IMR-90 (cell line): ENCODE measurements at regions not wholly inside any gene's neighbourhood (a gene's known extent, or its start where the extent isn't known, plus 50 kb on each side); places are given as distances from the start of the nearest gene placed in this dataset.

Source experiments
- ATAC-seq: fragments of 200-7000 bp; cut with Tn5 transposase; 2 replicates; pipeline ENCODE4 v1.9.1; 2020; ENCODE audit warnings: low read depth, mild to moderate bottlenecking, moderate library complexity
- BruUV-seq: library from RNA; stranded (reverse); fragments of 400-500 nt; replicated peaks from 2 replicates; lab custom pipeline; 2021; lab: Mats Ljungman, UMichigan
- CTCF ChIA-PET: fragments of 300-600 bp; formaldehyde crosslinking; extraction: SDS; loops from one replicate; lab custom pipeline; 2021; ENCODE audit warnings: antibody characterized with exemption; lab: Yijun Ruan, JAX
- POLR2A ChIA-PET: fragments of 300-600 bp; sonication (Branson Sonifier 250); formaldehyde crosslinking; loops from one replicate; lab custom pipeline; 2022; ENCODE audit warnings: antibody characterized with exemption; ENCODE audit not compliant: unreplicated experiment; lab: Charles Lee
- DNase-seq: peaks from one replicate; pipeline ENCODE4 v3.0.0; 2013
- H2AFZ ChIP-seq: replicated peaks from 2 replicates; pipeline ENCODE3; 2013; ENCODE audit warnings: low read length, mild to moderate bottlenecking; ENCODE audit not compliant: poor library complexity
- H2AK5ac ChIP-seq: 2 replicates; pipeline ENCODE4 v1.6.1; 2013; ENCODE audit warnings: low read depth, low read length, inconsistent platforms
- H2AK9ac ChIP-seq: replicated peaks from 2 replicates; pipeline ENCODE3; 2013; ENCODE audit warnings: mild to moderate bottlenecking, low read depth, low read length, moderate library complexity; ENCODE audit not compliant: poor library complexity
- H2BK120ac ChIP-seq: 2 replicates; pipeline ENCODE4 v1.6.1; 2013; ENCODE audit warnings: low read depth, low read length, inconsistent platforms
- H2BK15ac ChIP-seq: 3 replicates; pipeline ENCODE4 v1.6.1; 2013; ENCODE audit warnings: low read depth, low read length, inconsistent platforms
- H2BK20ac ChIP-seq: 2 replicates; pipeline ENCODE4 v1.6.1; 2013; ENCODE audit warnings: low read depth, mild to moderate bottlenecking, inconsistent platforms, low read length, moderate library complexity
- H2BK5ac ChIP-seq: 2 replicates; pipeline ENCODE4 v1.6.1; 2013; ENCODE audit warnings: mild to moderate bottlenecking, low read depth, low read length, inconsistent platforms; ENCODE audit not compliant: poor library complexity, severe bottlenecking
- H3K14ac ChIP-seq: replicated peaks from 2 replicates; pipeline ENCODE4 v1.6.1; 2013; ENCODE audit warnings: low read depth, low read length, inconsistent platforms
- H3K18ac ChIP-seq: 2 replicates; pipeline ENCODE4 v1.6.1; 2013; ENCODE audit warnings: low read depth, low read length, control low read depth
- H3K23ac ChIP-seq: 2 replicates; pipeline ENCODE4 v1.6.1; 2013; ENCODE audit warnings: low read depth, low read length, inconsistent platforms
- H3K27ac ChIP-seq: 2 replicates; pipeline ENCODE4 v1.5.1; 2013; ENCODE audit warnings: mild to moderate bottlenecking, control low read depth, low read length; ENCODE audit not compliant: insufficient read depth
- H3K27me3 ChIP-seq: 2 replicates; pipeline ENCODE4 v1.6.1; 2013; ENCODE audit warnings: low read length; ENCODE audit not compliant: control insufficient read depth, insufficient read depth
- H3K36me3 ChIP-seq: 2 replicates; pipeline ENCODE4 v1.6.1; 2013; ENCODE audit warnings: low read length, mixed read lengths; ENCODE audit not compliant: control insufficient read depth, insufficient read depth
- H3K4ac ChIP-seq: 2 replicates; pipeline ENCODE4 v1.6.1; 2013; ENCODE audit warnings: low read depth, low read length, inconsistent platforms
- H3K4me1 ChIP-seq: 2 replicates; pipeline ENCODE4 v1.6.1; 2013; ENCODE audit warnings: low read length, mixed read lengths; ENCODE audit not compliant: control insufficient read depth, insufficient read depth
- H3K4me2 ChIP-seq: 2 replicates; pipeline ENCODE4 v1.6.1; 2013; ENCODE audit warnings: low read depth, mild to moderate bottlenecking, control low read depth, low read length, moderate library complexity
- H3K4me3 ChIP-seq: 2 replicates; pipeline ENCODE4 v1.5.1; 2013; ENCODE audit warnings: low read depth, mild to moderate bottlenecking, control low read depth, low read length, moderate library complexity; ENCODE audit not compliant: insufficient read depth
- H3K56ac ChIP-seq: 2 replicates; pipeline ENCODE4 v1.6.1; 2013; ENCODE audit warnings: low read length, inconsistent platforms; ENCODE audit not compliant: insufficient read depth; ENCODE audit errors: extremely low read depth
- H3K79me1 ChIP-seq, 2 experiments: 2 replicates each; pipeline ENCODE4 v1.6.1; 2013; ENCODE audit warnings: low read length in 2 of 2, inconsistent platforms in 1 of 2, low read depth in 1 of 2
- H3K9ac ChIP-seq: 2 replicates; pipeline ENCODE4 v1.6.1; 2013; ENCODE audit warnings: low read depth, low read length, control low read depth
- H3K9me1 ChIP-seq: 2 replicates; pipeline ENCODE4 v1.6.1; 2013; ENCODE audit warnings: low read length, inconsistent platforms; ENCODE audit not compliant: insufficient read depth
- H3K9me3 ChIP-seq: 2 replicates; pipeline ENCODE4 v1.6.1; 2013; ENCODE audit warnings: low read length; ENCODE audit not compliant: control insufficient read depth, insufficient read depth
- H4K20me1 ChIP-seq: 2 replicates; pipeline ENCODE4 v1.6.1; 2013; ENCODE audit warnings: low read length, inconsistent platforms; ENCODE audit not compliant: insufficient read depth
- H4K5ac ChIP-seq: 2 replicates; pipeline ENCODE4 v1.6.1; 2013; ENCODE audit warnings: mild to moderate bottlenecking, low read depth, low read length, control low read depth
- H4K8ac ChIP-seq, 2 experiments: 2 replicates each; pipeline ENCODE4 v1.6.1; 2013; ENCODE audit warnings: low read depth in 2 of 2, low read length in 2 of 2, control low read depth in 1 of 2, inconsistent platforms in 1 of 2
- H4K91ac ChIP-seq: 2 replicates; pipeline ENCODE4 v1.6.1; 2013; ENCODE audit warnings: low read depth, low read length, inconsistent platforms; ENCODE audit not compliant: insufficient read depth
- BHLHE40 ChIP-seq: fragments of 150-350 bp; IDR thresholded peaks from 2 replicates; pipeline ENCODE4 v1.6.1; 2016; ENCODE audit warnings: mild to moderate bottlenecking, low read depth, low read length
- CEBPB ChIP-seq: IDR thresholded peaks from 2 replicates; pipeline ENCODE4 v1.6.1; 2012; ENCODE audit warnings: low read depth, low read length, improper control_type of control experiment
- CHD1 ChIP-seq: IDR thresholded peaks from 2 replicates; pipeline ENCODE4 v1.6.1; 2012; ENCODE audit warnings: low read depth, low read length, improper control_type of control experiment
- FOS ChIP-seq: fragments of 150-350 bp; IDR thresholded peaks from 2 replicates; pipeline ENCODE4 v1.6.1; 2016; ENCODE audit warnings: low read depth, low read length
- MAFK ChIP-seq: IDR thresholded peaks from 2 replicates; pipeline ENCODE4 v1.6.1; 2012; ENCODE audit warnings: low read depth, low read length, improper control_type of control experiment
- MAZ ChIP-seq: IDR thresholded peaks from 2 replicates; pipeline ENCODE4 v1.6.1; 2012; ENCODE audit warnings: low read depth, mild to moderate bottlenecking, low read length, improper control_type of control experiment, moderate library complexity, borderline replicate concordance
- MXI1 ChIP-seq: IDR thresholded peaks from 2 replicates; pipeline ENCODE4 v1.6.1; 2012; ENCODE audit warnings: low read depth, mild to moderate bottlenecking, low read length, moderate library complexity, borderline replicate concordance
- NFE2L2 ChIP-seq: fragments of 150-350 bp; IDR thresholded peaks from 2 replicates; pipeline ENCODE4 v1.6.1; 2016; ENCODE audit warnings: low read depth, mild to moderate bottlenecking, low read length
- POLR2A ChIP-seq: IDR thresholded peaks from 2 replicates; pipeline ENCODE4 v1.6.1; 2012; ENCODE audit warnings: mild to moderate bottlenecking, low read depth, low read length
- RAD21 ChIP-seq: IDR thresholded peaks from 2 replicates; pipeline ENCODE4 v1.6.1; 2012; ENCODE audit warnings: low read length, improper control_type of control experiment
- RCOR1 ChIP-seq: IDR thresholded peaks from 2 replicates; pipeline ENCODE4 v1.6.1; 2012; ENCODE audit warnings: mild to moderate bottlenecking, low read length, improper control_type of control experiment; ENCODE audit not compliant: insufficient replicate concordance
- RFX5 ChIP-seq: IDR thresholded peaks from 2 replicates; pipeline ENCODE4 v1.8.0; 2012; ENCODE audit warnings: low read depth, mild to moderate bottlenecking, low read length, moderate library complexity
- SMC3 ChIP-seq: fragments of 150-350 bp; IDR thresholded peaks from 2 replicates; pipeline ENCODE4 v1.6.1; 2016; ENCODE audit warnings: low read depth, mild to moderate bottlenecking, antibody characterized with exemption, low read length, moderate library complexity
- WGBS, 2 experiments: methylation state at CpG; one replicate each; pipeline versions ENCODE4 v1.1.5 to v1.1.7; 2013; ENCODE audit warnings: missing lambda C conversion rate in 2 of 2; ENCODE audit not compliant: insufficient read length in 1 of 2; ENCODE audit errors: extremely low coverage in 2 of 2; 5-methylcytosine and 5-hydroxymethylcytosine counted together
- dilution Hi-C: fragments of 300-500 bp; cut with HindIII; formaldehyde crosslinking; loops from one replicate; pipeline ENCODE4 v1.14.3; 2018; ENCODE audit warnings: low sequenced_read_pairs; ENCODE audit not compliant: unreplicated experiment
- in situ Hi-C: fragments of 300-500 bp; cut with MboI; formaldehyde crosslinking; loops from 3 replicates; pipeline ENCODE4 v1.14.3; 2019; ENCODE audit warnings: low sequenced_read_pairs, inconsistent platforms, mixed read lengths
- intact Hi-C: fragments of 100-400 bp; cut with micrococcal nuclease; formaldehyde crosslinking; loops from 2 replicates; pipeline ENCODE4 v1.10.0; 2022
- TF ChIP-seq, protein P1 (sequence below): conservative IDR thresholded peaks from 2 replicates; pipeline ENCODE4 v1.5.1; 2012; ENCODE audit warnings: mild to moderate bottlenecking, low read depth, low read length, improper control_type of control experiment
- TF ChIP-seq, protein P2 (sequence below): fragments of 150-350 bp; IDR thresholded peaks from 2 replicates; pipeline ENCODE4 v1.6.1; 2016; ENCODE audit warnings: low read depth, mild to moderate bottlenecking, low read length, moderate library complexity, borderline replicate concordance
- TF ChIP-seq, protein P3 (sequence below): fragments of 150-350 bp; IDR thresholded peaks from 2 replicates; pipeline ENCODE4 v1.6.1; 2017; ENCODE audit warnings: mild to moderate bottlenecking, antibody characterized with exemption, low read length, low read depth

DNA sequence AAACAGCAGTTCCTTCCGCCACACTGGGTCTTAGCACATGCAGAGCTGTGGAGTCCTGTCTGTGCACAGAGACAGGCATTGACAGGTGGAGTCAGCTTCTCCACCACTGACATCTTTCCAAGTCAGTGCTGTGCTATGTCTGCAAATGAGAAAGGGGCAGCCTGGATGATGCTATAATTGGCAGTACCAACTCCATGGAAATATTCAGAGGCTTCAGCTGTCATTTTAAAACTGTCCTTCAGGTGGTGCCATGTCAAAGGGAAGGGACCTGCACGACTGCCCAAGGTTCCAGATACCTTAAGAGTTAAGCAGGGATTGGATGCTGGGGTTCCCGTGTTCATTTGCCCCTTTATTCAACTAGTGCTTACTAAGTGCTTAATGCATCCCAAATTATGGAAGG, 258.0 kb upstream of the PRKCQ start:
- no peak overlapping the region for H4K91ac ChIP-seq
- no peaks in the 10 kb centered on the region for H3K4me1 ChIP-seq
- H2AK5ac ChIP-seq: no peak overlapping the region
- dilution Hi-C loops: no loop called here
- POLR2A ChIA-PET: no interaction called here
- H2BK20ac ChIP-seq: no peak overlapping the region
- intact Hi-C loops: no loop called here
- no peak overlapping the region for H2BK5ac ChIP-seq
- no peak overlapping the region for H3K18ac ChIP-seq
- H3K9me3 ChIP-seq: no peaks in the 10 kb centered on the region
- no peak overlapping the region for H2AK9ac ChIP-seq
- BruUV-seq: no TSS peak
- H3K14ac ChIP-seq: no peak overlapping the region
- in situ Hi-C loops: no loop called here
- H3K56ac ChIP-seq: no peak overlapping the region
- no peak overlapping the region for H3K9ac ChIP-seq
- H4K8ac ChIP-seq: no peak overlapping the region
- no peak overlapping the region for H2BK15ac ChIP-seq
- no peak overlapping the region for H3K4me3 ChIP-seq
- TF ChIP-seq MAZ: no peak
- no peak for TF ChIP-seq MXI1
- TF ChIP-seq, protein P1, sequence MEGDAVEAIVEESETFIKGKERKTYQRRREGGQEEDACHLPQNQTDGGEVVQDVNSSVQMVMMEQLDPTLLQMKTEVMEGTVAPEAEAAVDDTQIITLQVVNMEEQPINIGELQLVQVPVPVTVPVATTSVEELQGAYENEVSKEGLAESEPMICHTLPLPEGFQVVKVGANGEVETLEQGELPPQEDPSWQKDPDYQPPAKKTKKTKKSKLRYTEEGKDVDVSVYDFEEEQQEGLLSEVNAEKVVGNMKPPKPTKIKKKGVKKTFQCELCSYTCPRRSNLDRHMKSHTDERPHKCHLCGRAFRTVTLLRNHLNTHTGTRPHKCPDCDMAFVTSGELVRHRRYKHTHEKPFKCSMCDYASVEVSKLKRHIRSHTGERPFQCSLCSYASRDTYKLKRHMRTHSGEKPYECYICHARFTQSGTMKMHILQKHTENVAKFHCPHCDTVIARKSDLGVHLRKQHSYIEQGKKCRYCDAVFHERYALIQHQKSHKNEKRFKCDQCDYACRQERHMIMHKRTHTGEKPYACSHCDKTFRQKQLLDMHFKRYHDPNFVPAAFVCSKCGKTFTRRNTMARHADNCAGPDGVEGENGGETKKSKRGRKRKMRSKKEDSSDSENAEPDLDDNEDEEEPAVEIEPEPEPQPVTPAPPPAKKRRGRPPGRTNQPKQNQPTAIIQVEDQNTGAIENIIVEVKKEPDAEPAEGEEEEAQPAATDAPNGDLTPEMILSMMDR: no peak
- TF ChIP-seq, protein P2, sequence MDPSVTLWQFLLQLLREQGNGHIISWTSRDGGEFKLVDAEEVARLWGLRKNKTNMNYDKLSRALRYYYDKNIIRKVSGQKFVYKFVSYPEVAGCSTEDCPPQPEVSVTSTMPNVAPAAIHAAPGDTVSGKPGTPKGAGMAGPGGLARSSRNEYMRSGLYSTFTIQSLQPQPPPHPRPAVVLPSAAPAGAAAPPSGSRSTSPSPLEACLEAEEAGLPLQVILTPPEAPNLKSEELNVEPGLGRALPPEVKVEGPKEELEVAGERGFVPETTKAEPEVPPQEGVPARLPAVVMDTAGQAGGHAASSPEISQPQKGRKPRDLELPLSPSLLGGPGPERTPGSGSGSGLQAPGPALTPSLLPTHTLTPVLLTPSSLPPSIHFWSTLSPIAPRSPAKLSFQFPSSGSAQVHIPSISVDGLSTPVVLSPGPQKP: no peak
- no peak for TF ChIP-seq NFE2L2
- no peak for TF ChIP-seq BHLHE40
- no peak for TF ChIP-seq SMC3
- TF ChIP-seq, protein P3, sequence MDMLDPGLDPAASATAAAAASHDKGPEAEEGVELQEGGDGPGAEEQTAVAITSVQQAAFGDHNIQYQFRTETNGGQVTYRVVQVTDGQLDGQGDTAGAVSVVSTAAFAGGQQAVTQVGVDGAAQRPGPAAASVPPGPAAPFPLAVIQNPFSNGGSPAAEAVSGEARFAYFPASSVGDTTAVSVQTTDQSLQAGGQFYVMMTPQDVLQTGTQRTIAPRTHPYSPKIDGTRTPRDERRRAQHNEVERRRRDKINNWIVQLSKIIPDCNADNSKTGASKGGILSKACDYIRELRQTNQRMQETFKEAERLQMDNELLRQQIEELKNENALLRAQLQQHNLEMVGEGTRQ: no peak
- no peak for TF ChIP-seq RFX5
- no peak for TF ChIP-seq RAD21
- TF ChIP-seq FOS: no peak
- no peak for TF ChIP-seq CHD1
- TF ChIP-seq POLR2A: no peak
- no peak for TF ChIP-seq MAFK
- no peak for TF ChIP-seq CEBPB
- no peak for TF ChIP-seq RCOR1
- H3K9me1 ChIP-seq: no peaks in the 10 kb centered on the region
- no peak overlapping the region for H2AFZ ChIP-seq
- no CpG with 5 or more reads among the region's 3 CpGs for WGBS, 2 experiments
- H3K23ac ChIP-seq: no peak overlapping the region
- H3K4ac ChIP-seq: no peak overlapping the region
- H3K79me1 ChIP-seq: no peaks in the 10 kb centered on the region
- ATAC-seq (no peak), DNase-seq (no peak)
- no peak overlapping the region for H4K5ac ChIP-seq
- no peaks in the 10 kb centered on the region for H4K20me1 ChIP-seq
- no peaks in the 10 kb centered on the region for H3K27me3 ChIP-seq
- H2BK120ac ChIP-seq: no peak overlapping the region
- no peak overlapping the region for H3K4me2 ChIP-seq
- CTCF ChIA-PET: interaction anchor here (1.0 kb wide), 1 partner anchor 13 kb away, joined by 3 read pairs; no protein-coding TSS in a partner anchor
- H3K36me3 ChIP-seq: no peaks in the 10 kb centered on the region
- no peak overlapping the region for H3K27ac ChIP-seq
